ENCODE measurements at regions not wholly inside any gene's neighbourhood (a gene's known extent, or its start where the extent isn't known, plus 50 kb on each side); places are given as distances from the start of the nearest gene placed in this dataset.

- no peaks in the 10 kb centered on the region for H3K4me1 ChIP-seq
- H3K9me3 ChIP-seq = no peaks in the 10 kb centered on the region
- DNase-seq = no peak
- no peaks in the 10 kb centered on the region for H3K36me3 ChIP-seq
- TF ChIP-seq CTCF (IDR thresholded peaks at IDR 0.05) = no peak
- no peak overlapping the region for H3K9ac ChIP-seq (ENCODE audit: low read depth in 2 of 2, low read length in 2 of 2)
- no peak overlapping the region for H3K27ac ChIP-seq
- H3K4me3 ChIP-seq = no peak overlapping the region
- H3K27me3 ChIP-seq = no peaks in the 10 kb centered on the region
- intact Hi-C loops (cut with DNase I) = no loop called here
These were observed 122.1 kb downstream of the EFNB1 start for GRCh38 chrX:68950937-68951336.

- DNase-seq = peak; percentile 13
- Histone ChIP-seq H3K27me3 (no peaks in the 10 kb centered on the region), H3K27ac (no peak overlapping the region), H3K9me3 (no peaks in the 10 kb centered on the region), H3K4me3 (no peak overlapping the region), H3K4me1 (no peaks in the 10 kb centered on the region), H3K9ac (ENCODE audit: low read depth in 2 of 2, low read length in 2 of 2) (no peak overlapping the region), H3K36me3 (no peaks in the 10 kb centered on the region)
- intact Hi-C loops (cut with DNase I) = no loop called here
- TF ChIP-seq CTCF (IDR thresholded peaks at IDR 0.05) = no peak
These were observed 119.2 kb downstream of the EFNB1 start for GRCh38 chrX:68947882-68948605.

- no peak for TF ChIP-seq CTCF (IDR thresholded peaks at IDR 0.05)
- no peaks in the 10 kb centered on the region for H3K4me1 ChIP-seq
- intact Hi-C loops (cut with DNase I) = no loop called here
- H3K27ac ChIP-seq = no peak overlapping the region
- H3K9ac ChIP-seq (ENCODE audit: low read depth in 2 of 2, low read length in 2 of 2) = no peak overlapping the region
- DNase-seq = peak; percentile 23
- no peaks in the 10 kb centered on the region for H3K36me3 ChIP-seq
- no peaks in the 10 kb centered on the region for H3K9me3 ChIP-seq
- H3K27me3 ChIP-seq = no peaks in the 10 kb centered on the region
- H3K4me3 ChIP-seq = no peak overlapping the region
These were observed 116.9 kb downstream of the EFNB1 start for GRCh38 chrX:68945603-68946228.

GRCh38 chrX:68945081-68945602, 116.3 kb downstream of the EFNB1 start:
- no peak for DNase-seq
- Histone ChIP-seq H3K9ac (ENCODE audit: low read depth in 2 of 2, low read length in 2 of 2) (no peak overlapping the region), H3K27me3 (no peaks in the 10 kb centered on the region), H3K36me3 (no peaks in the 10 kb centered on the region), H3K4me1 (no peaks in the 10 kb centered on the region), H3K27ac (no peak overlapping the region), H3K9me3 (no peaks in the 10 kb centered on the region), H3K4me3 (no peak overlapping the region)
- intact Hi-C loops (cut with DNase I) = no loop called here
- TF ChIP-seq CTCF (IDR thresholded peaks at IDR 0.05) = no peak

- intact Hi-C loops (cut with DNase I) = no loop called here
- Histone ChIP-seq H3K9ac (ENCODE audit: low read depth in 2 of 2, low read length in 2 of 2) (no peak overlapping the region), H3K4me3 (no peak overlapping the region), H3K27ac (no peak overlapping the region), H3K9me3 (no peaks in the 10 kb centered on the region), H3K27me3 (no peaks in the 10 kb centered on the region), H3K4me1 (no peaks in the 10 kb centered on the region), H3K36me3 (no peaks in the 10 kb centered on the region)
- no peak for TF ChIP-seq CTCF (IDR thresholded peaks at IDR 0.05)
- peak; percentile 10 for DNase-seq
These were observed 115.4 kb downstream of the EFNB1 start for GRCh38 chrX:68944211-68944610.

Measured in colonic mucosa (tissue), 4 donors.